HEK293 (cell line): ENCODE measurements at regions not wholly inside any gene's neighbourhood (a gene's known extent, or its start where the extent isn't known, plus 50 kb on each side); places are given as distances from the start of the nearest gene placed in this dataset.

Source experiments
- CTCF ChIA-PET: fragments of 350-600 bp; formaldehyde crosslinking; extraction: SDS; loops from one replicate; lab custom pipeline; 2021; ENCODE audit warnings: antibody characterized with exemption; lab: Yijun Ruan, JAX
- POLR2A ChIA-PET: fragments of 300-600 bp; formaldehyde crosslinking; extraction: SDS; loops from one replicate; lab custom pipeline; 2020; ENCODE audit warnings: antibody characterized with exemption, inconsistent platforms; lab: Yijun Ruan, JAX
- H3K27ac ChIP-seq: fragments of 200-500 bp; sonication (Bioruptor generic); 2 replicates; pipeline ENCODE4 v1.5.1; 2014; ENCODE audit warnings: low read depth, low read length, control low read depth, inconsistent platforms; ENCODE audit errors: extremely low read depth
- H3K36me3 ChIP-seq, 2 experiments: fragments of 200-500 bp in 1 of 2; sonication (Bioruptor generic) in 1 of 2; 1 replicate in 1 of 2; 2 replicates in 1 of 2; pipeline ENCODE4 v1.5.1; 2014 to 2017; ENCODE audit warnings: inconsistent platforms in 2 of 2, low read length in 2 of 2; ENCODE audit not compliant: control insufficient read depth in 2 of 2, insufficient read depth in 1 of 2
- H3K4me1 ChIP-seq: fragments of 200-500 bp; sonication (Bioruptor generic); 2 replicates; pipeline ENCODE4 v1.5.1; 2014; ENCODE audit warnings: mild to moderate bottlenecking, low read length, inconsistent platforms; ENCODE audit not compliant: control insufficient read depth, insufficient read depth
- H3K4me3 ChIP-seq: 2 replicates; pipeline ENCODE4 v1.5.1; 2011; ENCODE audit warnings: low read depth, mild to moderate bottlenecking, control low read depth, low read length, moderate library complexity
- H3K9me3 ChIP-seq: fragments of 200-500 bp; sonication (Bioruptor generic); 2 replicates; pipeline ENCODE4 v1.5.1; 2014; ENCODE audit warnings: low read depth, low read length, inconsistent platforms; ENCODE audit not compliant: control insufficient read depth, insufficient read depth
- GLI2 ChIP-seq: fragments of 450-650 bp; formaldehyde crosslinking; IDR thresholded peaks from 2 replicates; pipeline ENCODE4; 2017; ENCODE audit warnings: missing biosample characterization, missing genetic modification characterization, low read depth, borderline replicate concordance
- GLIS1 ChIP-seq: fragments of 450-650 bp; formaldehyde crosslinking; IDR thresholded peaks from 2 replicates; pipeline ENCODE4 v1.5.1; 2016; ENCODE audit warnings: missing biosample characterization, missing genetic modification characterization
- HIC1 ChIP-seq: fragments of 450-650 bp; formaldehyde crosslinking; IDR thresholded peaks from 2 replicates; pipeline ENCODE4 v1.5.1; 2016; ENCODE audit warnings: missing biosample characterization, missing genetic modification characterization
- HOXA7 ChIP-seq: sonication (generic); formaldehyde crosslinking; IDR thresholded peaks from 2 replicates; pipeline ENCODE4 v1.8.1; 2022; ENCODE audit warnings: missing genetic modification reagents, borderline replicate concordance
- PRDM1 ChIP-seq: fragments of 450-650 bp; formaldehyde crosslinking; IDR thresholded peaks from 2 replicates; pipeline ENCODE4; 2016; ENCODE audit warnings: missing biosample characterization, missing genetic modification characterization
- PRDM6 ChIP-seq: fragments of 450-650 bp; formaldehyde crosslinking; IDR thresholded peaks from 2 replicates; pipeline ENCODE4 v1.5.1; 2017; ENCODE audit warnings: missing biosample characterization, missing genetic modification characterization
- SP7 ChIP-seq: fragments of 450-650 bp; formaldehyde crosslinking; IDR thresholded peaks from 2 replicates; pipeline ENCODE4 v1.5.1; 2016; ENCODE audit warnings: missing biosample characterization, missing genetic modification characterization
- TRIM28 ChIP-seq: IDR thresholded peaks from 2 replicates; pipeline ENCODE4 v1.6.1; 2011; ENCODE audit warnings: low read length, control low read depth, borderline replicate concordance
- WT1 ChIP-seq: fragments of 450-650 bp; formaldehyde crosslinking; IDR thresholded peaks from 2 replicates; pipeline ENCODE4 v1.5.1; 2016; ENCODE audit warnings: missing biosample characterization, missing genetic modification characterization
- ZBTB20 ChIP-seq: fragments of 450-650 bp; formaldehyde crosslinking; IDR thresholded peaks from 2 replicates; pipeline ENCODE4 v1.5.1; 2016; ENCODE audit warnings: missing biosample characterization, missing genetic modification characterization
- ZBTB21 ChIP-seq: fragments of 450-650 bp; formaldehyde crosslinking; IDR thresholded peaks from 2 replicates; pipeline ENCODE4 v1.5.1; 2017; ENCODE audit warnings: missing biosample characterization, missing genetic modification characterization
- ZBTB8A ChIP-seq: fragments of 450-650 bp; formaldehyde crosslinking; IDR thresholded peaks from 2 replicates; pipeline ENCODE4 v1.5.1; 2016; ENCODE audit warnings: missing biosample characterization, missing genetic modification characterization
- ZNF138 ChIP-seq: fragments of 450-650 bp; formaldehyde crosslinking; IDR thresholded peaks from 2 replicates; pipeline ENCODE4 v1.5.1; 2016; ENCODE audit warnings: missing biosample characterization, missing genetic modification characterization, borderline replicate concordance
- ZNF140 ChIP-seq: fragments of 450-650 bp; formaldehyde crosslinking; IDR thresholded peaks from 2 replicates; pipeline ENCODE4 v1.5.1; 2016; ENCODE audit warnings: missing biosample characterization, missing genetic modification characterization
- ZNF19 ChIP-seq: fragments of 450-650 bp; formaldehyde crosslinking; IDR thresholded peaks from 2 replicates; pipeline ENCODE4; 2016; ENCODE audit warnings: missing biosample characterization, missing genetic modification characterization, low read depth
- ZNF23 ChIP-seq: fragments of 450-650 bp; formaldehyde crosslinking; IDR thresholded peaks from 2 replicates; pipeline ENCODE4 v1.5.1; 2016; ENCODE audit warnings: missing biosample characterization, missing genetic modification characterization, borderline replicate concordance
- ZNF24 ChIP-seq: fragments of 450-650 bp; formaldehyde crosslinking; IDR thresholded peaks from 2 replicates; pipeline ENCODE4 v1.5.1; 2016; ENCODE audit warnings: missing biosample characterization, missing genetic modification characterization
- ZNF37A ChIP-seq: fragments of 450-650 bp; IDR thresholded peaks from 2 replicates; pipeline ENCODE4 v1.5.1; 2018; ENCODE audit warnings: missing biosample characterization, missing genetic modification characterization
- ZNF514 ChIP-seq: fragments of 450-650 bp; formaldehyde crosslinking; IDR thresholded peaks from 2 replicates; pipeline ENCODE4 v1.5.1; 2016; ENCODE audit warnings: missing biosample characterization, missing genetic modification characterization
- ZNF548 ChIP-seq: fragments of 450-650 bp; formaldehyde crosslinking; IDR thresholded peaks from 2 replicates; pipeline ENCODE4 v1.5.1; 2016; ENCODE audit warnings: missing biosample characterization, missing genetic modification characterization
- ZNF624 ChIP-seq: fragments of 450-650 bp; formaldehyde crosslinking; IDR thresholded peaks from 2 replicates; pipeline ENCODE4 v1.5.1; 2017; ENCODE audit warnings: missing biosample characterization, missing genetic modification characterization
- ZNF670 ChIP-seq: fragments of 450-650 bp; formaldehyde crosslinking; IDR thresholded peaks from 2 replicates; pipeline ENCODE4 v1.5.1; 2016; ENCODE audit warnings: missing biosample characterization, missing genetic modification characterization, low read depth
- ZNF830 ChIP-seq: fragments of 450-650 bp; IDR thresholded peaks from 2 replicates; pipeline ENCODE4 v1.5.0; 2018; ENCODE audit warnings: missing biosample characterization, missing genetic modification characterization, low read depth, mild to moderate bottlenecking, moderate library complexity

DNA sequence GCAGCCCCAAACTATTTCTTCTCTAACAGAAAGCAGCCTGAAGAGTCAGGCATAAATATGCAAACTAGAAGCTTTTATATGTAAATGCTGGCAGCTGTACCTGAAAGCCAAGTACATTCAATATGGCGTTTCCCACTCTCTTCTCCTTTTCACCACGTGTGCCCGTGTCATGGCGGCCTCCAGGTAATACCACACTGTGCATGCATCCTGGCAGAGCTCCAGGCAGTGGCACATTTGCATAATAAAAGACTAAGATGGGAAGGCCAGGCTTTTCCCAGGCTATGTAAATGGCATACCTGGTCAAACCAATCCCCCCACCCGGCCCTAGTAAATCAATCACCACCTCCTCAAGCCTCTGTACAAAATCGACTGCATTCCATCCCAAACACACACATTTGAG is 120.6 kb downstream of the MMUT start (continued):
- no peak for TF ChIP-seq SP7 (tag by site-specific recombination)
- no peak for TF ChIP-seq ZNF624 (tag by site-specific recombination)
- TF ChIP-seq ZNF830 = no peak
- TF ChIP-seq ZBTB20 = no peak
- TF ChIP-seq ZNF19 = no peak
- TF ChIP-seq ZNF23 (tag by site-specific recombination) = no peak
- TF ChIP-seq ZNF514 (tag by site-specific recombination) = no peak
- no peak for TF ChIP-seq ZBTB21
- no peak for TF ChIP-seq WT1 (tag by site-specific recombination)

- no peaks in the 10 kb centered on the region for H3K9me3 ChIP-seq
- POLR2A ChIA-PET = no interaction called here
- H3K4me3 ChIP-seq = no peak overlapping the region
- no peaks in the 10 kb centered on the region for H3K36me3 ChIP-seq
- CTCF ChIA-PET = no interaction called here
- TF ChIP-seq ZNF670 (tag by site-specific recombination) (no peak), HIC1 (tag by site-specific recombination) (no peak), ZNF140 (tag by site-specific recombination) (no peak), ZBTB8A (no peak), HOXA7 (CRISPR knock-in tag) (no peak), PRDM6 (no peak), ZNF24 (tag by site-specific recombination) (no peak), GLI2 (tag by site-specific recombination) (no peak), PRDM1 (tag by site-specific recombination) (no peak)
- H3K27ac ChIP-seq = no peak overlapping the region
- no peaks in the 10 kb centered on the region for H3K4me1 ChIP-seq
Observed at GRCh38 chr6:49341869-49342268, 121.2 kb downstream of the MMUT start.

GRCh38 chr6:49339096-49339495 is 124.0 kb downstream of the MMUT start:
- ChIA-PET POLR2A (no interaction called here), CTCF (no interaction called here)
- TF ChIP-seq ZNF138 (tag by site-specific recombination) (no peak), ZNF37A (tag by site-specific recombination) (no peak), ZNF548 (tag by site-specific recombination) (no peak), TRIM28 (no peak), GLIS1 (tag by site-specific recombination) (no peak)
- Histone ChIP-seq H3K4me1 (no peaks in the 10 kb centered on the region), H3K36me3 (no peaks in the 10 kb centered on the region), H3K9me3 (no peaks in the 10 kb centered on the region), H3K27ac (no peak overlapping the region), H3K4me3 (no peak overlapping the region)
